SK-N-SH (cell line): ENCODE measurements at regions not wholly inside any gene's neighbourhood (a gene's known extent, or its start where the extent isn't known, plus 50 kb on each side); places are given as distances from the start of the nearest gene placed in this dataset.

ENCODE experiments used
- CTCF ChIA-PET: fragments of 300-600, 350-600 bp; formaldehyde crosslinking; extraction: SDS; loops from one replicate; lab custom pipeline; 2021; lab: Yijun Ruan, JAX
- POLR2A ChIA-PET: fragments of 350-600 bp; sonication (Branson Sonifier 250); formaldehyde crosslinking; extraction: SDS; loops from one replicate; lab custom pipeline; 2020; ENCODE audit warnings: antibody characterized with exemption, inconsistent platforms; lab: Yijun Ruan, JAX
- DNase-seq: peaks from one replicate; pipeline ENCODE4 v3.0.0; 2012
- H2AFZ ChIP-seq: fragments of 200-600 bp; sonication (generic); 2 replicates; pipeline ENCODE4 v1.8.1; 2016; ENCODE audit warnings: antibody characterized with exemption, mild to moderate bottlenecking, low read depth
- H3F3A ChIP-seq: fragments of 200-600 bp; sonication (generic); replicated peaks from 2 replicates; pipeline ENCODE3; 2016; ENCODE audit warnings: antibody characterized with exemption, mild to moderate bottlenecking; ENCODE audit not compliant: insufficient read depth
- H3K27ac ChIP-seq, 2 experiments: fragments of 200-500 bp in 1 of 2; fragments of 200-600 bp in 1 of 2; sonication (Bioruptor generic) in 1 of 2; sonication (generic), shearing (Covaris generic) in 1 of 2; 2 replicates each; pipeline versions ENCODE4 v1.5.1 to v1.6.1; 2014 to 2016; ENCODE audit warnings: low read depth in 2 of 2, inconsistent platforms in 1 of 2, low read length in 1 of 2, mild to moderate bottlenecking in 1 of 2, mixed read lengths in 1 of 2
- H3K27me3 ChIP-seq: fragments of 200-600 bp; sonication (generic), shearing (Covaris generic); 2 replicates; pipeline ENCODE4 v1.6.1; 2016; ENCODE audit warnings: mixed run types; ENCODE audit not compliant: insufficient read depth
- H3K36me3 ChIP-seq, 2 experiments: fragments of 200-500 bp in 1 of 2; fragments of 200-600 bp in 1 of 2; sonication (Bioruptor generic) in 1 of 2; sonication (generic) in 1 of 2; replicated peaks in 1 of 2; 2 replicates each; pipeline versions ENCODE3 to v1.5.1; 2014 to 2016; ENCODE audit warnings: low read length in 1 of 2, mild to moderate bottlenecking in 1 of 2; ENCODE audit not compliant: insufficient read depth in 2 of 2, control insufficient read depth in 1 of 2
- H3K4me1 ChIP-seq, 2 experiments: fragments of 200-500 bp in 1 of 2; fragments of 200-600 bp in 1 of 2; sonication (Bioruptor generic) in 1 of 2; sonication (generic), shearing (Covaris generic) in 1 of 2; 2 replicates each; pipeline versions ENCODE4 v1.5.1 to v1.6.1; 2014 to 2016; ENCODE audit warnings: low read depth in 1 of 2, low read length in 1 of 2, mixed run types in 1 of 2; ENCODE audit not compliant: insufficient read depth in 2 of 2, control insufficient read depth in 1 of 2
- H3K4me2 ChIP-seq: fragments of 200-600 bp; sonication (generic), shearing (Covaris generic); 2 replicates; pipeline ENCODE4 v1.6.1; 2017; ENCODE audit warnings: mixed run types
- H3K4me3 ChIP-seq, 2 experiments: fragments of 200-500 bp in 1 of 2; fragments of 200-600 bp in 1 of 2; sonication (Bioruptor generic) in 1 of 2; sonication (generic), shearing (Covaris generic) in 1 of 2; 2 replicates each; pipeline versions ENCODE4 v1.5.1 to v1.8.1; 2014 to 2016; ENCODE audit warnings: low read depth in 2 of 2, inconsistent platforms in 1 of 2, low read length in 1 of 2, mild to moderate bottlenecking in 1 of 2, mixed read lengths in 1 of 2, moderate library complexity in 1 of 2
- H3K79me2 ChIP-seq: fragments of 200-600 bp; sonication (generic); 2 replicates; pipeline ENCODE4 v1.8.1; 2017; ENCODE audit warnings: mild to moderate bottlenecking; ENCODE audit not compliant: insufficient read depth
- H3K9ac ChIP-seq: fragments of 200-600 bp; sonication (generic); 2 replicates; pipeline ENCODE4 v1.6.1; 2017; ENCODE audit warnings: mixed run types
- H3K9me2 ChIP-seq: fragments of 200-600 bp; sonication (generic); 2 replicates; pipeline ENCODE4 v1.6.1; 2017; ENCODE audit warnings: mixed run types
- H3K9me3 ChIP-seq: fragments of 200-600 bp; sonication (generic); 2 replicates; pipeline ENCODE4 v1.6.1; 2017; ENCODE audit warnings: mixed run types, mild to moderate bottlenecking, moderate library complexity
- H4K20me1 ChIP-seq: fragments of 200-600 bp; sonication (generic); 2 replicates; pipeline ENCODE4 v1.6.1; 2017; ENCODE audit warnings: mild to moderate bottlenecking, mixed run types; ENCODE audit not compliant: insufficient read depth
- CHD2 ChIP-seq: fragments of 150-350 bp; IDR thresholded peaks from 2 replicates; pipeline ENCODE4 v1.6.1; 2018; ENCODE audit warnings: low read length; ENCODE audit not compliant: partially characterized antibody
- CTCF ChIP-seq: fragments of 200-600 bp; sonication (generic); IDR thresholded peaks from 2 replicates; pipeline ENCODE4 v1.6.1; 2017; ENCODE audit warnings: antibody characterized with exemption, mild to moderate bottlenecking, moderate library complexity
- EP300 ChIP-seq, 2 experiments: IDR thresholded peaks; 2 replicates each; pipeline versions ENCODE4 v1.4.0 to v1.6.1; 2012; ENCODE audit warnings: borderline replicate concordance in 1 of 2, low read depth in 1 of 2, low read length in 1 of 2
- EZH2phosphoT487 ChIP-seq: fragments of 200-600 bp; sonication (generic); IDR thresholded peaks from 2 replicates; pipeline ENCODE4 v1.6.1; 2017; ENCODE audit warnings: low read depth, mixed run types, mild to moderate bottlenecking, antibody characterized with exemption, moderate library complexity, borderline replicate concordance
- FOSL2 ChIP-seq: IDR thresholded peaks from 2 replicates; pipeline ENCODE4 v1.4.0; 2012; ENCODE audit warnings: low read depth, mild to moderate bottlenecking, moderate library complexity, borderline replicate concordance
- FOXM1 ChIP-seq: IDR thresholded peaks from 2 replicates; pipeline ENCODE4 v1.4.0; 2012; ENCODE audit warnings: low read depth, mild to moderate bottlenecking
- GABPA ChIP-seq: IDR thresholded peaks from 2 replicates; pipeline ENCODE4 v1.4.0; 2012; ENCODE audit warnings: low read depth, mild to moderate bottlenecking
- GATA2 ChIP-seq: sonication (generic); formaldehyde crosslinking; IDR thresholded peaks from 2 replicates; pipeline ENCODE4 v1.5.0; 2020; ENCODE audit warnings: mild to moderate bottlenecking, missing genetic modification reagents
- JUND ChIP-seq: IDR thresholded peaks from 2 replicates; pipeline ENCODE4 v1.4.0; 2012
- MAX ChIP-seq: IDR thresholded peaks from 2 replicates; pipeline ENCODE4 v1.4.0; 2012; ENCODE audit warnings: low read depth
- MEF2A ChIP-seq: IDR thresholded peaks from 2 replicates; pipeline ENCODE4 v1.4.0; 2012; ENCODE audit warnings: low read depth, borderline replicate concordance
- MXI1 ChIP-seq: IDR thresholded peaks from 2 replicates; pipeline ENCODE4 v1.6.1; 2012; ENCODE audit warnings: mild to moderate bottlenecking, low read depth, low read length, improper control_type of control experiment
- NFIC ChIP-seq: IDR thresholded peaks from 2 replicates; pipeline ENCODE4 v1.4.0; 2012; ENCODE audit warnings: borderline replicate concordance
- NRF1 ChIP-seq: IDR thresholded peaks from 2 replicates; pipeline ENCODE4 v1.6.1; 2012; ENCODE audit warnings: low read depth, mild to moderate bottlenecking, low read length
- PBX3 ChIP-seq: IDR thresholded peaks from 2 replicates; pipeline ENCODE4; 2012
- RFX5 ChIP-seq: IDR thresholded peaks from 2 replicates; pipeline ENCODE4 v1.6.1; 2012; ENCODE audit warnings: mild to moderate bottlenecking, improper control_type of control experiment, low read length
- RXRA ChIP-seq: IDR thresholded peaks from 2 replicates; pipeline ENCODE4 v1.4.0; 2012; ENCODE audit warnings: low read depth, mild to moderate bottlenecking, borderline replicate concordance
- SIN3A ChIP-seq: IDR thresholded peaks from 2 replicates; pipeline ENCODE4 v1.6.1; 2012; ENCODE audit warnings: low read depth, mild to moderate bottlenecking, low read length, moderate library complexity, borderline replicate concordance
- SMC3 ChIP-seq: IDR thresholded peaks from 2 replicates; pipeline ENCODE4 v1.6.1; 2012; ENCODE audit warnings: low read depth, low read length, improper control_type of control experiment
- TAF1 ChIP-seq: IDR thresholded peaks from 2 replicates; pipeline ENCODE4 v1.6.1; 2012; ENCODE audit warnings: low read depth, mild to moderate bottlenecking, low read length, moderate library complexity, borderline replicate concordance
- TCF12 ChIP-seq: IDR thresholded peaks from 2 replicates; pipeline ENCODE4 v1.4.0; 2012
- TEAD4 ChIP-seq: IDR thresholded peaks from 2 replicates; pipeline ENCODE4 v1.4.0; 2012; ENCODE audit warnings: mild to moderate bottlenecking, borderline replicate concordance; ENCODE audit not compliant: insufficient read depth
- USF2 ChIP-seq: fragments of 150-350 bp; IDR thresholded peaks from 2 replicates; pipeline ENCODE4 v1.6.1; 2017; ENCODE audit warnings: antibody characterized with exemption, low read length, low read depth, borderline replicate concordance
- WGBS: methylation state at CpG from one replicate; pipeline ENCODE4 v1.1.6; 2017; ENCODE audit warnings: low lambda C conversion rate; 5-methylcytosine and 5-hydroxymethylcytosine counted together
- TF ChIP-seq, protein P1 (sequence below): fragments of 150-350 bp; IDR thresholded peaks from 2 replicates; pipeline ENCODE4 v1.6.1; 2016; ENCODE audit warnings: mild to moderate bottlenecking, low read depth, low read length

DNA sequence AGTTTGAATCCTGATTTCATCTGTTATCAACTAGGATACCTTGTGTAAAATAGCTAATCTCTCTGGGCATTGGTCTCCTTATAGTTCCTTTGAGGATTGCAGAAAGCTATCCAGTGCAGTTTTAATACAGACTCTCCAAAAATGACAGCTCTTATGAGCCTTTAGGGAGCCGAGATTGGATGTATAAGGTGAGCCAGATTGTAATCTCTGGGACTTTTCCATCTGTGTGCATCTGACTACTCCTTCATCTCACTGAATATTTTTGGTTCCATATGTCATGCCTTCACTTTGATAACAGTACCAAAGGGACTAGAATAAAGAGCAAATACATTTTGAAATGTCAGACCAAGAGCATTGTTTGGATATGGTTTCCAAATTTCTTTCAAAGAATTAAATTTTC is 367.2 kb downstream of the TMEM232 start:
- ChIA-PET POLR2A (no interaction called here), CTCF (no interaction called here)
- H3K4me1 ChIP-seq: peaks cover 0 to 19% of the 10 kb centered on the region in 2 experiments; a peak in 2 of 4 replicates
- DNase-seq: no peak
- no peaks in the 10 kb centered on the region for H4K20me1 ChIP-seq
- H3K4me2 ChIP-seq: no peak overlapping the region
- no peaks in the 10 kb centered on the region for H3K9me2 ChIP-seq
- no peak for TF ChIP-seq NFIC
- no peak for TF ChIP-seq NRF1
- TF ChIP-seq TAF1: no peak
- TF ChIP-seq GABPA: no peak
- no peak for TF ChIP-seq RFX5
- TF ChIP-seq FOSL2: no peak
- no peak overlapping the region for H2AFZ ChIP-seq
- peaks cover 6% of the 10 kb centered on the region for H3F3A ChIP-seq
- no peak overlapping the region for H3K9ac ChIP-seq
- H3K36me3 ChIP-seq: no peaks in the 10 kb centered on the region
- no peaks in the 10 kb centered on the region for H3K27me3 ChIP-seq
- H3K9me3 ChIP-seq: no peaks in the 10 kb centered on the region
- H3K27ac ChIP-seq: no peak overlapping the region
- no peaks in the 10 kb centered on the region for H3K79me2 ChIP-seq
- 73% methylated on average over 1 of the region's 1 CpG for WGBS
- no peak overlapping the region for H3K4me3 ChIP-seq

DNA sequence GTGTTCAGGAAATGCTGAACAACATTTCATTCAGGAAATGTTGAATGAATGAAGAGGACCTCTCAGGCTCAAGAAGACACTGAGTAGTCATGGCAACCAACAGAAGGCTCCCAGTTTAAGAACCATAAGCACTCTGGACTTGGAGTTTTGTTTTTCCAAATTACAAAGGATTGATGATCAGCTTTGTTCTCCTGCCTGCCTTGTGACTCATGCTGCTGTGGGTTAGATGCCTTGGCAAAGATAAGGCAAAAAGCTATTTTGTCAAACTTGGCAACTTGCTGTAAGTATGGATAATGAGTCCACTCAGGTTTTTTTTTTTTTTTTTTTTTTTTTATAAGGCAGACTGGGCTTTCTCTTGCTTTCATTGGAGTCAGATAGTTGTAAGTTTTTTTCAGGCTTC is 365.0 kb downstream of the TMEM232 start:
- H3K9me2 ChIP-seq: no peaks in the 10 kb centered on the region
- ChIA-PET POLR2A (no interaction called here), CTCF (no interaction called here)
- H2AFZ ChIP-seq: no peak overlapping the region
- H4K20me1 ChIP-seq: no peaks in the 10 kb centered on the region
- H3K4me1 ChIP-seq: peaks cover 0 to 14% of the 10 kb centered on the region in 2 experiments; a peak in 2 of 4 replicates
- no peaks in the 10 kb centered on the region for H3K36me3 ChIP-seq
- H3K79me2 ChIP-seq: no peaks in the 10 kb centered on the region
- peak overlapping the region; percentile 64 to 65; a peak in 3 of 4 replicates for H3K27ac ChIP-seq
- no peak overlapping the region for H3K4me3 ChIP-seq
- DNase-seq: no peak
- no peak overlapping the region for H3K9ac ChIP-seq
- H3K27me3 ChIP-seq: no peaks in the 10 kb centered on the region
- peak overlapping the region; percentile 32; the same call in 1 of the 2 replicates for H3K4me2 ChIP-seq
- H3K9me3 ChIP-seq: no peaks in the 10 kb centered on the region
- H3F3A ChIP-seq: peaks cover 6% of the 10 kb centered on the region
- no peak for TF ChIP-seq CTCF
- TF ChIP-seq TAF1: no peak
- TF ChIP-seq, protein P1, sequence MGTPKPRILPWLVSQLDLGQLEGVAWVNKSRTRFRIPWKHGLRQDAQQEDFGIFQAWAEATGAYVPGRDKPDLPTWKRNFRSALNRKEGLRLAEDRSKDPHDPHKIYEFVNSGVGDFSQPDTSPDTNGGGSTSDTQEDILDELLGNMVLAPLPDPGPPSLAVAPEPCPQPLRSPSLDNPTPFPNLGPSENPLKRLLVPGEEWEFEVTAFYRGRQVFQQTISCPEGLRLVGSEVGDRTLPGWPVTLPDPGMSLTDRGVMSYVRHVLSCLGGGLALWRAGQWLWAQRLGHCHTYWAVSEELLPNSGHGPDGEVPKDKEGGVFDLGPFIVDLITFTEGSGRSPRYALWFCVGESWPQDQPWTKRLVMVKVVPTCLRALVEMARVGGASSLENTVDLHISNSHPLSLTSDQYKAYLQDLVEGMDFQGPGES: no peak
- TF ChIP-seq EZH2phosphoT487: no peak
- no peak for TF ChIP-seq RFX5
- peak; percentile 94 for TF ChIP-seq FOSL2
- peak; percentile 78; the same call in 1 of the 2 replicates for TF ChIP-seq SIN3A
- peak; percentile 98 for TF ChIP-seq JUND
- TF ChIP-seq MEF2A: no peak; the same call in 1 of the 2 replicates
- peak; percentile 49; the same call in 1 of the 2 replicates for TF ChIP-seq MAX
- no peak for TF ChIP-seq NRF1
- peak; percentile 82; the same call in 1 of the 2 replicates for TF ChIP-seq RXRA
- TF ChIP-seq GABPA: no peak
- TF ChIP-seq PBX3: peak; percentile 96
- TF ChIP-seq USF2: no peak
- TF ChIP-seq EP300 (IDR thresholded peaks at IDR 0.05; ENCODE audit: borderline replicate concordance in 1 of 2, low read depth in 1 of 2, low read length in 1 of 2): peak; percentile 48 to 97; a peak in 3 of 4 replicates
- TF ChIP-seq MXI1: no peak
- TF ChIP-seq SMC3: no peak
- TF ChIP-seq TCF12: peak; percentile 96
- TF ChIP-seq GATA2: no peak
- TF ChIP-seq CHD2: no peak
- peak; percentile 88 for TF ChIP-seq FOXM1
- peak; percentile 91; the same call in 1 of the 2 replicates for TF ChIP-seq TEAD4
